Glutamatergic neuron (in vitro differentiated cells): ENCODE measurements at regions not wholly inside any gene's neighbourhood (a gene's known extent, or its start where the extent isn't known, plus 50 kb on each side); places are given as distances from the start of the nearest gene placed in this dataset.

Experiments
- DNase-seq: peaks from one replicate; pipeline ENCODE4 v3.0.0; 2022
- H3K27ac Mint-ChIP-seq: one replicate; pipeline ENCODE4 v1.8.0; 2020; ENCODE audit warnings: mild to moderate bottlenecking, mixed read lengths, inconsistent platforms; ENCODE audit not compliant: unreplicated experiment
- H3K27me3 Mint-ChIP-seq: one replicate; pipeline ENCODE4 v1.8.0; 2020; ENCODE audit warnings: mild to moderate bottlenecking, moderate library complexity, mixed read lengths, inconsistent platforms; ENCODE audit not compliant: unreplicated experiment
- H3K36me3 Mint-ChIP-seq: one replicate; pipeline ENCODE4 v1.8.0; 2020; ENCODE audit warnings: mild to moderate bottlenecking, mixed read lengths, inconsistent platforms; ENCODE audit not compliant: unreplicated experiment
- H3K4me1 Mint-ChIP-seq: one replicate; pipeline ENCODE4 v1.8.0; 2020; ENCODE audit warnings: mild to moderate bottlenecking, low read depth, mixed read lengths, inconsistent platforms; ENCODE audit not compliant: unreplicated experiment
- H3K4me3 Mint-ChIP-seq: one replicate; pipeline ENCODE4 v1.8.0; 2020; ENCODE audit warnings: mild to moderate bottlenecking, mixed read lengths, inconsistent platforms; ENCODE audit not compliant: unreplicated experiment
- H3K9me3 Mint-ChIP-seq: one replicate; pipeline ENCODE4 v1.8.0; 2020; ENCODE audit warnings: mild to moderate bottlenecking, moderate library complexity, mixed read lengths, inconsistent platforms; ENCODE audit not compliant: unreplicated experiment
- CTCF ChIP-seq: fragments of 200-600 bp; sonication (generic); IDR thresholded peaks from one replicate; pipeline ENCODE4 v1.5.0; 2021; ENCODE audit not compliant: partially characterized antibody, unreplicated experiment

GRCh38 chr10:33638374-33638773, 303.9 kb upstream of the NRP1 start:
- no peak overlapping the region for H3K4me3 Mint-ChIP-seq
- DNase-seq, result no peak
- H3K36me3 Mint-ChIP-seq, result no peaks in the 10 kb centered on the region
- no peaks in the 10 kb centered on the region for H3K27me3 Mint-ChIP-seq
- H3K27ac Mint-ChIP-seq, result no peak overlapping the region
- no peaks in the 10 kb centered on the region for H3K4me1 Mint-ChIP-seq
- no peaks in the 10 kb centered on the region for H3K9me3 Mint-ChIP-seq
- no peak for TF ChIP-seq CTCF

GRCh38 chr10:33635967-33636515, 301.6 kb upstream of the NRP1 start:
- no peaks in the 10 kb centered on the region for H3K36me3 Mint-ChIP-seq
- no peak overlapping the region for H3K27ac Mint-ChIP-seq
- H3K4me3 Mint-ChIP-seq, result no peak overlapping the region
- no peaks in the 10 kb centered on the region for H3K4me1 Mint-ChIP-seq
- no peaks in the 10 kb centered on the region for H3K9me3 Mint-ChIP-seq
- no peak for DNase-seq
- TF ChIP-seq CTCF, result no peak
- no peaks in the 10 kb centered on the region for H3K27me3 Mint-ChIP-seq

GRCh38 chr10:33632432-33632831, 298.0 kb upstream of the NRP1 start:
- Mint-ChIP-seq H3K27me3 (no peaks in the 10 kb centered on the region), H3K36me3 (no peaks in the 10 kb centered on the region), H3K27ac (no peak overlapping the region), H3K9me3 (no peaks in the 10 kb centered on the region), H3K4me3 (no peak overlapping the region), H3K4me1 (peaks cover 2% of the 10 kb centered on the region)
- TF ChIP-seq CTCF, result no peak
- DNase-seq, result no peak

GRCh38 chr10:33631991-33632390, 297.5 kb upstream of the NRP1 start:
- no peak for DNase-seq
- no peaks in the 10 kb centered on the region for H3K27me3 Mint-ChIP-seq
- H3K4me3 Mint-ChIP-seq, result no peak overlapping the region
- H3K9me3 Mint-ChIP-seq, result no peaks in the 10 kb centered on the region
- TF ChIP-seq CTCF, result no peak
- H3K4me1 Mint-ChIP-seq, result peaks cover 2% of the 10 kb centered on the region
- H3K36me3 Mint-ChIP-seq, result no peaks in the 10 kb centered on the region
- H3K27ac Mint-ChIP-seq, result no peak overlapping the region

GRCh38 chr10:33630761-33631160, 296.3 kb upstream of the NRP1 start:
- Mint-ChIP-seq H3K27ac (no peak overlapping the region), H3K4me3 (no peak overlapping the region), H3K9me3 (no peaks in the 10 kb centered on the region), H3K4me1 (peaks cover 9% of the 10 kb centered on the region), H3K27me3 (peaks cover 2% of the 10 kb centered on the region), H3K36me3 (no peaks in the 10 kb centered on the region)
- DNase-seq, result no peak
- no peak for TF ChIP-seq CTCF
